GM18858 (cell line): ENCODE measurements at regions not wholly inside any gene's neighbourhood (a gene's known extent, or its start where the extent isn't known, plus 50 kb on each side); places are given as distances from the start of the nearest gene placed in this dataset.
"Not testable (repeated sequence)": the region's sequence is repeated elsewhere in the genome, so short reads cannot be mapped to it uniquely, and the experiment has no call there.

Experiments
- ATAC-seq: cut with Tn5 transposase; IDR thresholded peaks from one replicate; pipeline ENCODE4 v1.9.1; 2021; ENCODE audit not compliant: unreplicated experiment

- no peak for ATAC-seq
Observed at GRCh38 chr5:96528826-96529474, 95.9 kb upstream of the PCSK1 start.

GRCh38 chr5:96529559-96529958, 96.5 kb upstream of the PCSK1 start:
- no peak for ATAC-seq

GRCh38 chr5:96530901-96531300, 97.9 kb upstream of the PCSK1 start:
- ATAC-seq: no peak

- ATAC-seq: no peak
Observed at GRCh38 chr5:96533371-96533770, 100.3 kb upstream of the PCSK1 start.

- no peak for ATAC-seq
Observed at GRCh38 chr5:96537386-96537785, 104.3 kb upstream of the PCSK1 start.

GRCh38 chr5:96538808-96539250, 105.8 kb upstream of the PCSK1 start:
- no peak for ATAC-seq

GRCh38 chr5:96546120-96546519, 113.1 kb upstream of the PCSK1 start:
- ATAC-seq: no peak

GRCh38 chr5:96547486-96547885, 114.4 kb upstream of the PCSK1 start:
- ATAC-seq: no peak

GRCh38 chr5:96548905-96549304, 113.3 kb upstream of the CAST start:
- no peak for ATAC-seq

- ATAC-seq: not testable (repeated sequence)
Observed at GRCh38 chr5:96560857-96561256, 101.3 kb upstream of the CAST start.

GRCh38 chr5:96562614-96563013, 99.6 kb upstream of the CAST start:
- no peak for ATAC-seq

GRCh38 chr5:96563816-96564215, 98.4 kb upstream of the CAST start:
- no peak for ATAC-seq

GRCh38 chr5:96565582-96566265, 96.5 kb upstream of the CAST start:
- ATAC-seq: peak; percentile 88

GRCh38 chr5:96566833-96567587, 95.2 kb upstream of the CAST start:
- ATAC-seq: no peak

- no peak for ATAC-seq
Observed at GRCh38 chr5:96569332-96569731, 92.8 kb upstream of the CAST start.

- ATAC-seq: no peak
Observed at GRCh38 chr5:96569770-96570169, 92.4 kb upstream of the CAST start.

- no peak for ATAC-seq
Observed at GRCh38 chr5:96572864-96573512, 89.2 kb upstream of the CAST start.

- ATAC-seq: no peak
Observed at GRCh38 chr5:96573513-96573894, 88.7 kb upstream of the CAST start.

- ATAC-seq: no peak
Observed at GRCh38 chr5:96576876-96577275, 85.3 kb upstream of the CAST start.

- no peak for ATAC-seq
Observed at GRCh38 chr5:96577909-96578308, 84.3 kb upstream of the CAST start.

- no peak for ATAC-seq
Observed at GRCh38 chr5:96579711-96580110, 82.5 kb upstream of the CAST start.

- no peak for ATAC-seq
Observed at GRCh38 chr5:96582343-96582742, 79.8 kb upstream of the CAST start.
